Prostate gland (tissue), 2 donors: ENCODE measurements at regions not wholly inside any gene's neighbourhood (a gene's known extent, or its start where the extent isn't known, plus 50 kb on each side); places are given as distances from the start of the nearest gene placed in this dataset.

Experiments used
- DNase-seq: peaks from one replicate; pipeline ENCODE4 v3.0.0-alpha.2; 2019; ENCODE audit warnings: low spot score
- H3K27ac ChIP-seq, 2 donors: fragments of 200-600 bp; sonication (generic); 2 replicates each; pipeline ENCODE4 v1.5.1; 2017 to 2019
- H3K27me3 ChIP-seq: fragments of 200-600 bp; sonication (generic); replicated peaks from 2 replicates; pipeline ENCODE4 v1.5.1; 2019; ENCODE audit not compliant: insufficient read depth
- H3K36me3 ChIP-seq, 2 donors: fragments of 200-600 bp; sonication (generic); 1 replicate in 1 of 2; 2 replicates in 1 of 2; pipeline versions ENCODE4 v1.5.1 to v1.8.1; 2017 to 2019
- H3K4me1 ChIP-seq: fragments of 200-600 bp; sonication (generic); replicated peaks from 2 replicates; pipeline ENCODE4 v1.5.1; 2019
- H3K4me3 ChIP-seq, 2 donors: fragments of 200-600 bp; sonication (generic); 2 replicates each; pipeline ENCODE4 v1.5.1; 2017 to 2019
- H3K9me3 ChIP-seq: fragments of 200-600 bp; sonication (generic); 2 replicates; pipeline ENCODE4 v1.5.1; 2017
- CTCF ChIP-seq, 4 experiments: fragments of 200-600 bp in 2 of 4; fragments of 450-650 bp in 2 of 4; sonication (generic) in 2 of 4; IDR thresholded peaks; 1 replicate in 3 of 4; 2 replicates in 1 of 4; pipeline ENCODE4 v1.5.1; 2016 to 2019; ENCODE audit warnings: antibody characterized with exemption in 4 of 4, mild to moderate bottlenecking in 2 of 4, moderate library complexity in 2 of 4
- POLR2A ChIP-seq: fragments of 450-650 bp; IDR thresholded peaks from one replicate; pipeline ENCODE4 v1.6.1; 2016; ENCODE audit warnings: antibody characterized with exemption, mild to moderate bottlenecking
- POLR2AphosphoS5 ChIP-seq: sonication (generic); formaldehyde crosslinking; IDR thresholded peaks from one replicate; pipeline ENCODE4 v1.6.1; 2017; ENCODE audit warnings: antibody characterized with exemption
- WGBS: methylation state at CpG from one replicate; pipeline ENCODE4 v1.1.5; 2018; 5-methylcytosine and 5-hydroxymethylcytosine counted together
- intact Hi-C: fragments of 100-400 bp; cut with DNase I; formaldehyde crosslinking; loops from one replicate; pipeline ENCODE4 v1.14.2; 2022

GRCh38 chr7:13078105-13078504 is 390.7 kb downstream of the ARL4A start:
- WGBS = 34% methylated on average over 3 of the region's 3 CpGs
- Histone ChIP-seq H3K9me3 (no peaks in the 10 kb centered on the region), H3K27me3 (no peaks in the 10 kb centered on the region), H3K4me1 (no peaks in the 10 kb centered on the region), H3K4me3 (no peak overlapping the region), H3K27ac (no peak overlapping the region), H3K36me3 (no peaks in the 10 kb centered on the region)
- intact Hi-C loops = no loop called here
- TF ChIP-seq POLR2A = no peak
- TF ChIP-seq POLR2AphosphoS5 = no peak
- TF ChIP-seq CTCF (IDR thresholded peaks at IDR 0.05) = no peak
- no peak for DNase-seq

- Histone ChIP-seq H3K4me3 (no peak overlapping the region), H3K4me1 (no peaks in the 10 kb centered on the region), H3K36me3 (no peaks in the 10 kb centered on the region), H3K27ac (no peak overlapping the region), H3K9me3 (no peaks in the 10 kb centered on the region), H3K27me3 (no peaks in the 10 kb centered on the region)
- no peak for DNase-seq
- intact Hi-C loops = no loop called here
- TF ChIP-seq POLR2A (no peak), CTCF (IDR thresholded peaks at IDR 0.05) (no peak), POLR2AphosphoS5 (no peak)
- WGBS = 88% methylated on average over 1 of the region's 1 CpG
These were observed 403.5 kb downstream of the ARL4A start for GRCh38 chr7:13090959-13091358.

- DNase-seq = no peak
- TF ChIP-seq POLR2A = no peak
- no peak for TF ChIP-seq CTCF (IDR thresholded peaks at IDR 0.05)
- intact Hi-C loops = no loop called here
- Histone ChIP-seq H3K9me3 (no peaks in the 10 kb centered on the region), H3K4me3 (no peak overlapping the region), H3K27ac (no peak overlapping the region), H3K36me3 (no peaks in the 10 kb centered on the region), H3K4me1 (no peaks in the 10 kb centered on the region), H3K27me3 (no peaks in the 10 kb centered on the region)
- WGBS = 73% methylated on average over 4 of the region's 4 CpGs
These were observed 404.7 kb downstream of the ARL4A start for GRCh38 chr7:13091974-13092707.

- Histone ChIP-seq H3K36me3 (no peaks in the 10 kb centered on the region), H3K9me3 (no peaks in the 10 kb centered on the region), H3K4me3 (no peak overlapping the region), H3K27ac (no peak overlapping the region), H3K4me1 (no peaks in the 10 kb centered on the region), H3K27me3 (no peaks in the 10 kb centered on the region)
- WGBS = 35% methylated on average over 2 of the region's 2 CpGs
- TF ChIP-seq POLR2AphosphoS5 = no peak
- TF ChIP-seq POLR2A = no peak
- TF ChIP-seq CTCF (IDR thresholded peaks at IDR 0.05) = no peak
- DNase-seq = no peak
- intact Hi-C loops = no loop called here
These were observed 405.2 kb downstream of the ARL4A start for GRCh38 chr7:13092708-13093005.

GRCh38 chr7:13093160-13093559 is 405.7 kb downstream of the ARL4A start:
- H3K9me3 ChIP-seq = no peaks in the 10 kb centered on the region
- no peak for DNase-seq
- no peaks in the 10 kb centered on the region for H3K27me3 ChIP-seq
- no peaks in the 10 kb centered on the region for H3K4me1 ChIP-seq
- no peaks in the 10 kb centered on the region for H3K36me3 ChIP-seq
- WGBS = 12% methylated on average over 1 of the region's 1 CpG
- TF ChIP-seq CTCF (IDR thresholded peaks at IDR 0.05) = no peak
- TF ChIP-seq POLR2A = no peak
- H3K27ac ChIP-seq = no peak overlapping the region
- intact Hi-C loops = no loop called here
- no peak overlapping the region for H3K4me3 ChIP-seq
